Hematopoietic multipotent progenitor cell treated with erythropoietin and hydrocortisone succinate and interleukin-3 and kit ligand, for 8 days (in vitro differentiated cells): ENCODE measurements at regions not wholly inside any gene's neighbourhood (a gene's known extent, or its start where the extent isn't known, plus 50 kb on each side); places are given as distances from the start of the nearest gene placed in this dataset.
"Not testable (repeated sequence)": the region's sequence is repeated elsewhere in the genome, so short reads cannot be mapped to it uniquely, and the experiment has no call there.

Experiments used
- DNase-seq: peaks from one replicate; pipeline ENCODE4 v3.0.0-alpha.2; 2015

DNA sequence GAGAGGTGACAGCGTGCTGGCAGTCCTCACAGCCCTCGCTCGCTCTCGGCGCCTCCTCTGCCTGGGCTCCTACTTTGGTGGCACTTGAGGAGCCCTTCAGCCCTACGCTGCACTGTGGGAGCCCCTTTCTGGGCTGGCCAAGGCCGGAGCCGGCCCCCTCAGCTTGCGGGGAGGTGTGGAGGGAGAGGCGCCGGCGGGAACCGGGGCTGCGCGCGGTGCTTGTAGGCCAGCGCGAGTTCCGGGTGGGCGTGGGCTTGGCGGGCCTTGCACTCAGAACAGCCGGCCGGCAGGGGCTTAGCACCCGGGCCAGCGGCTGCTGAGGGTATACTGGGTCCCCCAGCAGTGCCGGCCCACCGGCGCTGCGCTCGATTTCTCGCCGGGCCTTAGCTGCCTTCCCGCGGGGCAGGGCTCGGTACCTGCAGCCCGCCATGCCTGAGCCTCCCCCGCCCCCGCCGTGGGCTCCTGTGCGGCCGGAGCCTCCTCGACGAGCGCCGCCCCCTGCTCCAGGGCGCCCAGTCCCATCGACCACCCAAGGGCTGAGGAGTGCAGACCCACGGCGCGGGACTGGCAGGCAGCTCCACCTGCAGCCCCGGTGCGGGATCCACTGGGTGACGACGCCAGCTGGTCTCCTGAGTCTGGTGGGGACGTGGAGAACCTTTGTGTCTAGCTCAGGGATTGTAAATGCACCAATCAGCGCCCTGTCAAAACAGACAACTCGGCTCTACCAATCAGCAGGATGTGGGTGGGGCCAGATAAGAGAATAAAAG, 661.0 kb downstream of the ETNK1 start:
- not testable (repeated sequence) for DNase-seq

DNA sequence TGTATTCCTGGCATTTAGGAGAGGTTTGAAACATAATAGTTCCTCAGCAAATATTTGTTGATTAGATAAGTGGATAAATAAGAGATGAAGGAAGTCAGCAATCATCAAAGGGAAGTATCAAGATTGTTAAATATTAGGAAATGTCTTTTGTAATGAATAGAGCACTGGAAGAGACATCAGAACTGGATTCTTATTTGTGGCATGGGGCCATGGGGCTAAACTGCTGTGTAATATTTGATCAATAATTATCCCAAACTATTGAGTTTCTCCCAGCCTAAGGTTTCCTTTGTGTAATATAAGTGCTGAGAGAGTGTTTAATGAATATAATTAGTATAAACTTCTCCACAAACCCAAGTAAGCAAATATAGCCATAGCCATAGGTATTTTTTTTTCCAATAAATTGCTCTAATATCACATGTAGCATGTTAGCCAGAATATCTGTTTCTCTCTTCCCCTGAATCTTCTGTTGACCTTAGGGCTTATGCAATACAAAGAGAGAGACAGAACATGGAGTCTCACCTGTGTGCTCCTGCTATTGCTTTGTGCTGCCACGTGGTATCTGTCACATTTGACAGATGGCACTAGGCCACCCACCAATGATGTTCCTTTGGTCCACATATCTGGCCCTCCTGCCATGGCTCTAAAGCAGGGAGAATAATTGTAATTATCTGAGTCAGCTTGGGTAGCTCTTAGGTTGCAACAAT, 658.7 kb downstream of the SOX5 start:
- no peak for DNase-seq

DNA sequence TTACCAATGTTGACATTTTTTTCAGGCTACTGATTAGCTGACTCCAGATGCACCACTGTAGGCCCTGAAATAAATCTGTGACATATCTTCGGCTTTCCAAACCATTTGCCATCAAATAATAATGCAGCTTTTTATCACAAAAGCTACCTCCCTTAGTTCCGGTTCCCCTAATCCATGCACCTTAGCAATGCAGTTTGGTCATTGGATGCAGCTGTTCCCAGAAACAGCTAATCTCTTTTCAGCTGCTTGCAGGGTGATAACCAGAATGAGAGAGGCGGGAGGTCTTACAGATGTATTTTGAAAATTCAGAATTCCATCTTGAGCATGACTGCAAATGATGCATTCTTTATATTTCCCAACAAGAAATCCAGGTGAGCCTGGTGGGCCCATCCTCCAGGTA, 646.2 kb downstream of the SOX5 start:
- no peak for DNase-seq

DNA sequence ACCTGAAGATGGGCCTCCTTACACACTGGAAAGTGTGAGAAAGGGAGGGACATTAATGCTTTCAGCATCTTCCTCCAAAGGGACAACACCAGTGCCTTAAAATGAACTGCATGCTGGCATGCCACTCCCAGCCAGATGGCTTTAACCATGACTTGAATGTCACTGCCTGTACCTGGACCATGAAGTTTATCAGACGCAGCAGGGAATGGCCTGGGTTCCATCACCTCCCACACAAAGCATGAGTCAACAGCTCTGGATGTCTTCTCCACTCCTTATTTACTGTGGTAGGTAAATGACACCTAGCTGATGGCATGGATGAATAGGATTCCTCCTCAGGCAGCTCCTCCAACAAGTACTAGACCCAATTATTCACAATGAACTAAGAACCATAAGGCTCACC, 645.6 kb downstream of the SOX5 start:
- no peak for DNase-seq

DNA sequence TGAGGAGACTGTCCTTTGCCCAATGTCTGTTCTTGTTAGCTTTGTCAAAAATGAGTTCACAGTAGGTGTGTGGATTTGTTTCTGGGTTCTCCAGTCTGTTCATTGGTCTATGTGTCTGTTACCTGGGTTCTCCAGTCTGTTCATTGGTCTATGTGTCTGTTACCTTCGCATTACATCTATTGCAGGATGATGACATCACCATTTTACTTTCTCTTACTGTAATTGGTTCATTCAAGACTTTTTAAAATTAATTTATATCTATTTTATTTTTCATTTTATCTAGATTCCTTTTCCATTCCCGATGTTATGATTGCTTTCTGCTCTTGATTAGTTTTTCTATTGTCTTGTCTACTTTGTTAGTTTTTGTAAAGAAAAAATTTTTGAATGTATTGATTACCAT, 615.5 kb downstream of the SOX5 start:
- DNase-seq: no peak

DNA sequence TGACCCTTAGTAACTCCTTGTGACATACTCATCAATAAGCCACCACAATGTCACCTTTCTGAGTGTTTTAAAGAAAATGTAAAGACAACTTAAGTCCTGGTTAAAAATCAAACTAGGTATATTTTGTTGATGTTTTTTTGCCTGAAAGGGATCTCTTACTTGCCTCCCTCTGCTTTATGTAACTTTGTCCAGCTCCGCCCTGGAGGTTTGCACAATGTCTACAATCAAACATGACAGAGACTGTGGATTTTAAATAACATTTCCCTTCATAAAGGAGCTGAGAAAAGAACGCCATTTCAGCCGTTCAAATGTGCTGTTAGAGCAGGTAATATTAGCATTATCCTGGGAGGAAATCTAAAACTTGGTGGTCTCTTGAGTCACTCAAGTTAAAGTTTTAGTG, 613.9 kb downstream of the SOX5 start:
- no peak for DNase-seq

DNA sequence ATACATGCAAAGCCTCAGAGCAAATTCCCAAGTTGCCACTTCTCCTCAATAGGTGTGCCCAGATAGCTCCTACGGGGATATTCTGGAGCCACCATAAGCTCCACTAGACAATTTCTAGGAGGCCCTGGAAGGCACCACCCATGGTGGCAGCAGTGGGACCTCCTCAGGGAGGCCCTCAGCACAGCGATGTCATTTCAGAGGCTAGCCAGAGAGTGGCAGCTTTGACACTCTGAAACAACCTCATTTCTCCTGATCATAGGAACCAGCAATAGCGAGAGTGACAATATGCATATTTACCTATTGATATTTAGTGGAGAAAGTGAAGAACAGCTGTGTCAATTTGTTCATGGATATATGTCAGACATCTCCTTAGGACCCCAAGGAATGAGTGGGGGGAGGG, 612.3 kb downstream of the SOX5 start:
- DNase-seq: no peak

DNA sequence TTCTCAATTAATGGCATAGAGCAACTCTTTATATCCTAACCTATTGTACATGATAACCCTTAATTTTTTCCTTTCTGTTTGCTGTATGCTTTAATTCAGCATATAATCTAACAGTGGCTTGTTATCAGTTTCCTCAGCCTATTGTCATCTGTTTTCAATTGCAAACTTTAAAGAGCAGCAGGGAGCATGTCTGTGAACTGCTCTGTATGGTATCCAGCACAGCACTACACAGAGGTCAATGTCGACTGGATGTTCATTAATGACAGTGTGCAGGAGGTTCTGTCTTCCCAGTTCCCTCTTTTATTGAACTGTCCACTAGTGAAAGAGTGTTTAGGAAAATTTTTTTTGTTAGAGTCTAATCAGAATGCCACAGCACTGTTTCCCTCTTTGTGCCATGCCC, 609.1 kb downstream of the SOX5 start:
- DNase-seq: no peak

DNA sequence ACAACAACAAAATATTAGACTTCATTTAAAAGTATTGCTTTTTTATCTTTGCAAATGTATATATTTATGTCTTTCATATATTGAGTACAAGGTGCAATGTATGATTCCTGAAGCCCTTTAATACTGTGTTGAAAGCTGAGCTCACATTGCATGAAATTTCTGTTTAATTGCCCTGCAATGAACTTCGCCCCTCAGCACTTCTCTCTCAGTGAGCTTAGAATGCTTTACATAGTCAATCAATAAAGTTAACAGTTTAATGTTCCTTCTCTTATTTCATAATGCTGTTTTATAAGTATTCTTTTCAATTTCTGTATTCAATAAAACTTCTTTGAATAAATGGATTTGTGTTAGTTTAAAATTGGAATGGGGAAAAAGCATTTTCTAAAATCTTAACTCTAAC, 607.1 kb downstream of the SOX5 start:
- no peak for DNase-seq

DNA sequence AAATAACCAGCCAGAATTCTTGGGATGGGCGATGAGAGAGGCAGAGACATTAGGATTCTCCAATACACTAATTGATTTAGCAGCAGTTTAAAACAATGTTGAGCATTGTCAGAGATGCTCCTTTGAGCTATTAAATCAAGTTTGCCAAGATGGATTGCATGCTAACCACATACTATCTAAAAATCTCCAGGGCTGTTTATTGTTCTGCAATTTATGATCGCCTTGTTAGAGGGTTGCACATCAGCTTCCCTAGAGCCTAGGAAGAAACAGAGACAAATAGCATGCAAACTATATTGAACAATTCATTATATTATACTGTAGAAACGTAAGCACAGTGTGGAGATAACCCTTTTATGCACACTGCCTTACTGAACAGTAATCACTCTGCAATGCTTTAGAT, 599.9 kb downstream of the SOX5 start:
- no peak for DNase-seq

DNA sequence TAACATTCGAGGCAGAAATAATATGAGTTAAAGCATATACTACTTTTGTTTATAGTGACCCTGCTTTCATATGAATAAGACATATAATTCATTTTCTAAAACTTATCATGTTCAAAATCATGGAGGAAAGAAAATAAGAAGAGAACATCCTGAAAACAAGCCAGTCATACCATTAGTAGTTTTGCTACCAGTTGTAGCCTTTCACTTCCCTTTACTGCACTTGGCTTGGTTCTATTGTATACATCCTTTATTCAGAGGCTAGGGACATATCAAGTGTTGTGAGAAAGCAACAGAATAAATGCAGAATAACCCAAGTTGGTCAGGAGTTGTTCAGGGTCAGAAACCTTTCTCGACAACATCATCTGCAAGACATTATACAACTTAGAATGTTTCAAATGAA, 598.7 kb downstream of the SOX5 start:
- DNase-seq: no peak

DNA sequence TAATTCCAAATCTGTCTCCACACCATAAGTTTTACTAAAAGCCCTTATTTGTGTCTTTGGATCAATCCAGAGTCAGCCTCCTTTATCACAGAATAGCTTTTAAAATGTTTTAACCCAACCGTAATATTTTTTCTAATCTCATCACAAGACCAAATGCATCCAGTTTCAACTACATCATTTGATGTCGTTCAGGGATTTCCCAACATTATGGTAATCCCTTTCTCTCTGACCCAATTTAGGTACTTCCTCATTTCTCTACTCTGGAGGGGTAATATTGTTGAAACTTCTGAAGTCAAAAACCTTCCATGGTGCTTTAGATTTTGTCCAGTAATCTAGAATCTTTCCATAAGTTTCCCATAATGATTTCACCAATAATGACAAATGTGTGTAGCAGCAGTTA, 596.8 kb downstream of the SOX5 start:
- no peak for DNase-seq

DNA sequence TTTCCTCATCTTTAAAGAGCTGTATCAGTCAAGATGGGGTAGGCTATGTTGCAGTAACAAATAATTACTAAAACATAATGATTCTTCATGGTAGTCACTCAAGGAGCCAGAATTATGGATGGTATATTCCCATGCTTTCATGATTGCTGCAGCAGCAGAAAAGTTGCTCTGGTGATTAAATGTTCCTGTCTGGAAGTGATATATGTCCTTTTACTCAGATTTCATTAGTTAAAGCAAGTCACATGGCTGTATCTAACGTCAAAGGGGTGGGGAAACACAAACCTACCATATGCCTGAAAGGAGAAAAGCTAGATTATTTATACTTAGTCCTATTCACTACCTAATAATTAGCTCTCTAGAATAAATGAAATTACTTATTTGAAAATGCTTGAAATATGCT, 594.7 kb downstream of the SOX5 start:
- no peak for DNase-seq

DNA sequence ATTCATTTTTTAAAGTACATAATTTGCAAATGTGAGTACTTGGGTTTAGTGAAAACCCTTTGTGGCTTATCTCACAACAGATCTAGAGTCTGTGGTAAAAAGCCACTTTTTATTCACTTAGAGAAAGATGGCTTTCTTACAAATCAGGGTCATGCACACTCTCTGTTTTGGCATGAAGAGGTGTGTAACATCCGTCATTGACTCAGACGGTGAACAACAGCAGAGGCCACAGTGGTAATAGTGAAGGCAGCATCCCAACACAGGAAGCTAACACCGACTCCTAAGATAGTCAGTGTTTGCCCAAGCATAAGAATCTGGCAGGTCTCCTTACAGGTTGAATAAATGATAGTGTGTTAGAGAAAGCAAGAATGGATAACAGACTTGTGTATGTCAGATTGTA, 593.0 kb downstream of the SOX5 start:
- no peak for DNase-seq

DNA sequence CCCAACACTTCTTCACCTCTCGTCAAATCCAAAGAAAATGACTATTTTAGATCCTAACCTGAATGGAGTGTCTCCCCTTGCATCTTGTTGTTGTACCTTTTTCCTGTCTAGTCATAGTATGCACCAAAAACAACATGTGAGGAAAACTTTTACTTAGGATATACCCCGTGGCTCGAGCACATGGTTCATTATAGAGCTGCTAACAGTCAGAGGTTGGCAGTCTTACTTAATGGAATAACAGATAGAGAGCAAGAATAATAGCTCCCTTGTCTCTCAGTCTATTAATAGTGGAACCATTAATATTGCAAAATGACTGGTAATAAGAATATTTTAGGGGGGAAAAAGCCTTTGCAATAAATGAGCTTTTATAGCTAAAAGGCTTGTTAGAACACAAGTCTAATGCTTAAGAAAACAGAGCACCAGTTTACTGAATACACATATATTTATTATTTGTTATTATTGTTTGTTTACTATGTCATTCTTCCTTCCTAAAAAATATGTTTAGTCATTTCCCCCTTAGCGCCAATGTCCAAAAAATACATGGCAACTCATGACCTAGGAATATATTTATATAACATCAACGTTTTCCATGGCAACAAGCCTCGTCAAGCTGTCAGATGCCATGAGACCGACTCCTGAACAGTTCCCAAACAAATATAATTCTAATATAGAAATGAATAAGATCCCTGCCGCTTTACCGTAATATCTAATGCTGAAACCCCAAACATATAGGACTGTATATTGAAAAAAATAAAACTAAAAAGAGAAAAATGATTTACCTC, 592.4 kb downstream of the SOX5 start:
- DNase-seq: no peak

DNA sequence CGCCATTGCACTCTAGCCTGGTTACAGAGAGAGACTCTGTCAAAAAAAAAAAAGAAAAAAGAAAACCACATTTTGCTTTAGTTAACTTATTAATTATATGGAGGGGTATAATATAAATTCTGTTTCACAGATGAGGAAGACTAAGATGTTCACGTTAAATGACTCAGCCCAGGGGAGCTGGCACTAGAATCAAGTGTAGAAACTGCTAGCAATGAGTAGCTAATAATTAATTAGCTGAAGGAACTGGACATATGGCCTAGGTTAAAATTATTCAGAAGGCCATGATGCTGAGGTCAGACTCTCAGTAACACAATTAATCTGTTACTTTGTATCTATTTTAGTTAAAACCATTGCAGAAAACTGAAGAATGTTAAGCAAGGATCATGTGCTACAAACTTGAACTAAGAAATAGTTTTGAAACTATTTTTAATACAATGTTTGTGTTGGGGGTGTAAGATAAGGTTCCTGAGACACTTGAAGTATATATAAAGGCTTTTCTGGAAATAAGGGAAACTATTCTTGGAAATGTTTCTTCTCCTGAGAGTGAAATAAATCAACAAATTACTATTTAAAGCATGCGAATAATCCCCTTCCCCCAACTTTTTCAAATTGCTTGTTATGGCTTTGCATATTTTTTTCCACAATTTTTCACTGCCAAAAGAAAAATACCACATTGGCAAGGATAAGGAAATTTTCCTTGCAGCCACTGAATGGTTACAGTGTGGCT, 589.3 kb downstream of the SOX5 start:
- DNase-seq: no peak

DNA sequence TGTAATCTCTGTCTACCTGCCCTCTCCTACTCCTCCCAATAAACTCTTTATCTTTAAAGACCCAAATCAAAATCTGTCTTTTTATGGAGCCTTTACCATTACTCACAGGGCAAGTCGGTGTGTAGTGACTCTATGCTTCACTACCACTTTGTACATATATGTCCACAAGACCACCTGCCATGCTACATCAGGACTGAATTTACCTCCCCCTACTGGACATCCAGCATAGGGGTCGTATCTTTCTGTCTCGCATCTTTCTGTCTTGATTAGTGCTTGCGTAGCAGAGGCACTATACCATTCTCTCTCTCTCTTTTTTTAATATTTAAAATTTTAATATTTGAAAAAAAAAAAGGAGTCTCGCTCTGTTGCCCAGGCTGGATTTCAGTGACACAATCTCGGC, 587.5 kb downstream of the SOX5 start:
- DNase-seq: no peak

DNA sequence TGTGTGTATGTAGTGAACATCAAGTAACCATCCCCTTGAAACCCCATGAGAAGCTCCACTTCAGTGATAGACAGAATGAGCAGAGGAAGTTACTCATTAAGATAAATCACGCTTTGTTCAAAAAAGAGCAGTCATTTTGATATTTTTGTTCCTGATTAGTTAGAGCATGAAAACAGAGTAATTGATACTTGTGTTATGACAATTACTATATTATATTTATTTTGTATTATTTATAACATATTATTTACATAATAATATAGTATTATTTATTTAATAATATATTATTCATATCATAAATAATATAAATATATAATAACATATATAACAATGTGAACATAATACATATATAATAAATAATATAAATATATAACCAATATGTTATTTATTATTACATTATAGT, 580.9 kb downstream of the SOX5 start:
- no peak for DNase-seq

DNA sequence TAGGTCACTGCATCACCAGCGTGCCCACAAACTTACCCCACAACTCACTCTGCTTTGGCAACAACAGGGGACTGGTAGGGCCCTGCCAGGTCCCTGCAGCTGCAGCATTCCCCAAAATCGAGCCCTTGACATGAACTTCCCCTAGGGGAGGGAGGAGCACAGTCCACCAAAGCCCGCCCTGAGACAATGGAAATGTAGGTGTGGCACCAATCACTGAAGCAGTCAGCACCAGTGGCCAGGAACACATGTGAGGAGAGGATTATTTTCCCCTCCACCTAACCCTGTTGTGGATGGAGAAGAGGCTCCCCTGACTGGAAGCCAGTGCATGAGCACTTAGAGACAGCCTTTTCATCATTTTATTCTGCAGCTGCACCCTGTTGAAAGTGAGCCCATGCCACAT, 573.8 kb downstream of the SOX5 start:
- DNase-seq: no peak

DNA sequence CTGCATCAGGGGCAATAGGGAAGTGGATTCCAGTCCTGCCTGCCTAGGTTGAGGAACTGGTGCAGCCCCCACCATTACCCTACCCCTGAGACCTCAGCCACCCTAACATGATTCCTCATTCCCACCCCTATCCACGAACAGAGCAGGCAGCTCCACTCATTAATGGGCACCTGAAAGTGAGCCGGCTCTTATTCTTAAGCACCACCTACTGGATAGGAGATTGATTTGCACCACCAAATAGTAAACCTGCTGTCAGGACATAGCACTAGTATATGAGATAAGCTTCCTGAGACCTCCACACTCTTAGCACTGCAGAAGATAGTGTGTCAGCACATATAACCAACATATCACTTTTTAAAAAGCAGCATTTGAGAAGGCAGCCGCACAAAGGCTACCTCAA, 573.2 kb downstream of the SOX5 start:
- DNase-seq: no peak

DNA sequence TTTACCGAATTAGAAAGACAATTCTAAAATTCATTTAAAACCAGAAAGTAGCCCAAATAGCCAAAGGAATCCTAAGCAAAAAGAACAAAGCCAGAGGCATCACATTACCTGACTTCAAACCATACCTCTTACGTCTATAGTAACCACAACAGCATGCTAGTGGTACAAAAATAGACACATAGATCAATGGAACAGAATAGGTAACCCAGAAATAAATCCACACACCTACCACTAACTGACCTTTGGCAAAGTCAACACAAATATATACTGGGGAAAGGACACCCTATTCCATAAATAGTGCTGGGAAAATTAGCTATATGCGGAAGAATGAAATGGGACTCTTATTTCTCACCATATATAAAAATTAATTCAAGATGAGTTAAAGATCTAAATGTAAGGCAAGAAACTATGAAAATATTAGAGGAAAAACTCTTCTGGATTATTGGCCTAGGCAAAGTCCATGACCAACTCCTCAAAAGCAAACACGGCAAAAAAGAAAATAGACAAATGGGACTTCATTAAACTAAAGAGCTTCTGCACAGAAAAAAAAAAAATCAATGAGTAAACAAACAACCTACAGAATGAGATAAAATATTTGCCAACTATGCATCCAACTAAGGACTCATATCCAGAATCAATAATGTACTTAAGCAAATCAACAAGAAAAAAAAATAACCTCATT, 568.9 kb downstream of the SOX5 start:
- DNase-seq: no peak

DNA sequence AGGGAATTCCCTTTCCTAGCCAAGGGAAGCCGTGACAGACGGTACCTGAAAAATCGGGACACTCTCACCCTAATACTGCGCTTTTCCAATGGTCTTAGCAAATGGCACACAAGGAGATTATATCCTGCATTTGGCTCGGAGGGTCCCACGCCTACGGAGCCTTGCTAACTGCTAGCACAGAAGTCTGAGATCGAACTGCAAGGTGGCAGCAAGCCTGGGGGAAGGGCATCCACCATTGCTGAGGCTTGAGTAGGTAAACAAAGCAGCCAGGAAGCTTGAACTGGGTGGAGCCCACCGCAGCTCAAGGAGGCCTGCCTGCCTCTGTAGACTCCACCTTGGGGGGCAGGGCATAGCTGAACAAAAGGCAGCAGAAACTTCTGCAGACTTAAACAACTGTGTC, 560.6 kb downstream of the SOX5 start:
- not testable (repeated sequence) for DNase-seq

DNA sequence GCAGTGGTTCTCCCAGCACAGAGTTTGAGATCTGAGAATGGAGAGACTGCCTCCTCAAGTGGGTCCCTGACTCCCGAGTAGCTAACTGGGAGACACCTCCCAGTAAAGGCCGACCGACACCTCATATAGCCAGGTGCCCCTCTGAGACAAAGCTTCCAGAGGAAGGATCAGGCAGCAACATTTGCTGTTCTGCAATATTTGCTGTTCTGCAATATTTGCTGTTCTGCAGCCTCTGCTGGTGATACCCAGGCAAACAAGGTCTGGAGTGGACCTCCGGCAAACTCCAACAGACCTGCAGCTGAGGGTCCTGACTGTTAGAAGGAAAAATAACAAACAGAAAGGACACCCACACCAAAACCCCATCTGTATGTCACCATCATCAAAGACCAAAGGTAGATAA, 560.2 kb downstream of the SOX5 start:
- DNase-seq: not testable (repeated sequence)
